Upper lobe of left lung (tissue), 4 donors: ENCODE measurements at regions not wholly inside any gene's neighbourhood (a gene's known extent, or its start where the extent isn't known, plus 50 kb on each side); places are given as distances from the start of the nearest gene placed in this dataset.

Experiments
- EP300 ChIP-seq, 4 donors: sonication (generic); formaldehyde crosslinking; IDR thresholded peaks; one replicate each; pipeline ENCODE4 v1.5.1; 2017; ENCODE audit warnings: antibody characterized with exemption in 4 of 4, control low read depth in 2 of 4
- POLR2A ChIP-seq, 4 donors: fragments of 450-650 bp; IDR thresholded peaks; one replicate each; pipeline ENCODE4 v1.5.1; 2016 to 2017; ENCODE audit warnings: antibody characterized with exemption in 4 of 4, mild to moderate bottlenecking in 2 of 4
- TF ChIP-seq, protein P1 (sequence below), 6 experiments: fragments of 450-650 bp in 4 of 6; fragments of 200-600 bp in 2 of 6; sonication (generic) in 2 of 6; IDR thresholded peaks; one replicate each; pipeline ENCODE4 v1.5.1; 2016 to 2019; ENCODE audit warnings: antibody characterized with exemption in 6 of 6

- TF ChIP-seq, protein P1, sequence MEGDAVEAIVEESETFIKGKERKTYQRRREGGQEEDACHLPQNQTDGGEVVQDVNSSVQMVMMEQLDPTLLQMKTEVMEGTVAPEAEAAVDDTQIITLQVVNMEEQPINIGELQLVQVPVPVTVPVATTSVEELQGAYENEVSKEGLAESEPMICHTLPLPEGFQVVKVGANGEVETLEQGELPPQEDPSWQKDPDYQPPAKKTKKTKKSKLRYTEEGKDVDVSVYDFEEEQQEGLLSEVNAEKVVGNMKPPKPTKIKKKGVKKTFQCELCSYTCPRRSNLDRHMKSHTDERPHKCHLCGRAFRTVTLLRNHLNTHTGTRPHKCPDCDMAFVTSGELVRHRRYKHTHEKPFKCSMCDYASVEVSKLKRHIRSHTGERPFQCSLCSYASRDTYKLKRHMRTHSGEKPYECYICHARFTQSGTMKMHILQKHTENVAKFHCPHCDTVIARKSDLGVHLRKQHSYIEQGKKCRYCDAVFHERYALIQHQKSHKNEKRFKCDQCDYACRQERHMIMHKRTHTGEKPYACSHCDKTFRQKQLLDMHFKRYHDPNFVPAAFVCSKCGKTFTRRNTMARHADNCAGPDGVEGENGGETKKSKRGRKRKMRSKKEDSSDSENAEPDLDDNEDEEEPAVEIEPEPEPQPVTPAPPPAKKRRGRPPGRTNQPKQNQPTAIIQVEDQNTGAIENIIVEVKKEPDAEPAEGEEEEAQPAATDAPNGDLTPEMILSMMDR (IDR thresholded peaks at IDR 0.05), result no peak
- TF ChIP-seq POLR2A (IDR thresholded peaks at IDR 0.05), result no peak
- TF ChIP-seq EP300 (IDR thresholded peaks at IDR 0.05), result no peak
Observed at GRCh38 chr22:26816726-26817125, 159.3 kb downstream of the MIAT start.
